Stromal cell of bone marrow (primary cell): ENCODE measurements at regions not wholly inside any gene's neighbourhood (a gene's known extent, or its start where the extent isn't known, plus 50 kb on each side); places are given as distances from the start of the nearest gene placed in this dataset.
"Not testable (repeated sequence)": the region's sequence is repeated elsewhere in the genome, so short reads cannot be mapped to it uniquely, and the experiment has no call there.

Experiments used
- DNase-seq: peaks from one replicate; pipeline ENCODE4 v3.0.0-alpha.2; 2012; ENCODE audit warnings: low read depth

DNA sequence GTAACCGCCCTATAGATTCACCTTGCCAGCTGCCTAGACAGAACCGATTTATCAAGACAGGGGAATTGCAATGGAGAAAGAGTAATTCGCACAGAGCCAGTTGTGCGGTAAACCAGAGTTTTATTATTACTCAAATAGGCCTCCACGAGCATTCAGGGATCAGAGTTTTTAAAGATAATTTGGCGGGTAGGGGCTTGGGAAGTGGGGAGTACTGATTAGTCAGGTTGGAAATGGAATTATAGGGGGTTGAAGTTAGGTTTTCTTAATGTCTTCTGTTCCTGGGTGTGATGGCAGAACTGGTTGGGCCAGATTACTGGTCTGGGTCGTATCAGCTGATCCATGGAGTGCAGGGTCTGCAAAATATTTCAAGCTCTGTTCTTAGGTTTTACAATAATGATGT lies 756.9 kb upstream of the ADGRB3 start:
- not testable (repeated sequence) for DNase-seq

GRCh38 chr6:67877288-67877687 lies 757.8 kb upstream of the ADGRB3 start:
- no peak for DNase-seq

DNA sequence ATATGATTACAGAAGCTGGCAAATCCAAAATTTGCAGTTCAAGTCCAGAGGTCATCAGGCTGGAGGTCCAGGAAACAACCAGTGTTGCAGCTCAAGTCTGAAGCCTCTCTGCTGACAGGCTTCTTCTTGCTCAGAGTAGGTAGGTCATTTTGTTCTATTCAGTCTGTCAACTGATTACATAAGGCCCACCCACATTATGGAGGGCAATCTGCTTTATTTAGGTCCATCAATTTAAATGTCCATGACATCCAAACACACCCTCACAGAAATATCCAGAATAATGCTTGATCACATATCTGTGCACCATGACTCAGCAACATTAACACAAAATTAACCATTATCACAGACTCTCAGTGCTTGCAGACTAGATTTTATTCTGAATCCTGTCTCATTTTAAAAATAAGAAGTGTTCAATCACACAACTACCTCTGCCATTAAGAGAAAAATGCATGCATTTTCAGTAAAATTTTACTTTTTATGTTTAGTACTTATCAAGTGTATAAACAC lies 759.2 kb upstream of the ADGRB3 start:
- no peak for DNase-seq

- DNase-seq, result no peak
Measured at GRCh38 chr6:67870321-67870720, 764.8 kb upstream of the ADGRB3 start.

DNA sequence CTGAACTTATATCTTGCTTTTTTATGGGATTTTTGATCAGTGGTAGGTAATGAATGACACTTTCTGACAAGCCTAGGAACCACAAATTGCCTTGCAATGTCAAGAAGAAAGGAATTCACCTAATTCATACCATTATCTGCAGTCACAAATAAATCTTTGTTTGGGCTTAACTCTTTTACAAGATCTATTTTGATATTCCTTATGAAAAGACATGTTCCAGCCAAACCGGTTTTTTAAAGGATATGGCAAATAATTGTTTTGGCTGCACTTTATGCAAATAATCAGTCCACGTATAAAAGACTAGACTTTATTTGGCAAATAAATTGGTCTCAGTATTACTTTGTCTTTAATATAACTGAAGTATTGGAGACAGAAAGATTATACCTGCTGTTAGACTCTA lies 771.7 kb upstream of the ADGRB3 start:
- no peak for DNase-seq

DNA sequence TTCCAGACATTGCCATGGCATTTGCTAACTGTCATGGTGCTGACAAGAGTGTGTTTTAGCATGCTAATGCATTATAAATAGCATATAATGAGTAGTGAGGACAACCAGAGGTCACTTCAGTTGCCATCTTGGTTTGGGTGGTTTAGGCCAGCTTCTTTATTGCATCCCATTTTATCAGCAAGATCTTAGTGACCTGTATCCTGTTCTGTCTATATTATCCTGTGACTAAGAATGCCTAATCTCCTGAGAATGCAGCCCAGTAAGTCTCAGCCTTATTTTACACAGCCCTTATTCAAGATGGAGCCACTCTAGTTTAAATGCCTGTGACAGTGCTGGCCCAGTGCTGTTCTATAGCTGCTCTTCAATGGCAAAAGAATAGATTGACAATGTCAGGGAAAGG lies 781.0 kb upstream of the ADGRB3 start:
- DNase-seq, result no peak

DNA sequence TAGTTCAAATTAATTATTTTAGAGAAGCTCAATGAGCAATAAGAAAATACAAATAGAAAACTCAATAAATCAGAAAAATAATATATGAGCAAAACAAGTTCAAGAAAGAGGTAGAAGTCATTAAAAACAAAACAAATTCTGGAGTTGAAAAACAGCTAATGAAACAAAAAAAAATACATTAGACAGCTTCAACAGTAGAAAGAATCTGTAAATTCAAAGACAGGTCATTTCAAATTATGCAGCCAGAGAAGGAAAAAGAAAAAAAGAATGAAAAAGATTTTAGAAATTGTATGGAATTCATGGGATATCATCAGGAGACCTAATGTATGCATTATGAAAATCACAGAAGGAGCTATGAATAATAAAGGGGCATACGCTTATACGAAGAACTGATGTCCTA lies 795.3 kb upstream of the ADGRB3 start:
- no peak for DNase-seq

DNA sequence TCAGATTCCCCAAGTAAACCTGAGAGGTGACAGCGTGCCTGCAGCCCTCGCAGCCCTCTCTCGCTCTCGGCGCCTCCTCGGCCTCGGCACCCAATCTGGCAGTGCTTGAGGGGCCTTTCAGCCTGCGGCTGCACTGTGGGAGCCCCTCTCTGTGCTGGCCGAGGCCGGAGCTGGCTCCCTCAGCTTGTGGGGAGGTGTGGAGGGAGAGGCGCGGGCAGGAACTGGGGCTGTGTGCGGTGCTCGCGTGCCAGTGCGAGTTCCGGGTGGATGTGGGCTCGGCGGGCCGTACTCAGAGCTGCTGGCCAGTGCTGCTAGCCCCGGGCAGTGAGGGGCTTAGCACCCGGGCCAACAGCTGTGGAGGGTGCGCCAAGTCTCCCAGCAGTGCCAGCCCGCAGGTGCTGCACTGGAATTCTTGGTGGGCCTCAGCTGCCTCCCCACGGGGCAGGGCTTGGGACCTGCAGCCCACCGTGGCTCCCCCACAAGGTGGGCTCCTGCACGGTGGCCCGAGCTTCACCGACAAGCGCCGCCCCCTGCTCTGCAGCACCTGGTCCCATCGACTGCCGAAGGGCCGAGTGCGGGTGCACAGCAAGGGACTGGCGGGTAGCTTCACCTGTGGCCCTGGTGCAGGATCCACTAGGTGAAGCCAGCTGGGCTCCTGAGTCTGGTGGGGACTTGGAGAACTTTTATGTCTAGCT lies 809.7 kb upstream of the ADGRB3 start:
- no peak for DNase-seq

DNA sequence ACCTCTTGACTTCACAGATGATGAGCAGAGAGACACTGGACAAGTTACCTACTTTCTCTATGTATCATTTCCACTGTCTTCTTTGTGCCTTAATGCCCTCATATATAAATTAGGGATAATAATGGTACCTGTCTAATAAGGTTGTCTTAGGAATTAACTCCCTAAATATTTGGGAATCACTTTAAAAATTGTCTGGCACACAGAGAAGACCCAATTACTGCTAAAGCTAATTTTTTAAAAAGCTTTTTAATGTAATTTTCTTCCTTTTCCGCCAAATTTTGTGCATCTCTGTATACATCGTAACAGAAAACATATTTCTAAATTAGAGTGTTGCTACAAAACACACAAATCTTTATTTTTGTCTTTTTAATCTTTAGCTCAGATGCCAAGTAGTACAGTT lies 816.8 kb upstream of the ADGRB3 start:
- no peak for DNase-seq

DNA sequence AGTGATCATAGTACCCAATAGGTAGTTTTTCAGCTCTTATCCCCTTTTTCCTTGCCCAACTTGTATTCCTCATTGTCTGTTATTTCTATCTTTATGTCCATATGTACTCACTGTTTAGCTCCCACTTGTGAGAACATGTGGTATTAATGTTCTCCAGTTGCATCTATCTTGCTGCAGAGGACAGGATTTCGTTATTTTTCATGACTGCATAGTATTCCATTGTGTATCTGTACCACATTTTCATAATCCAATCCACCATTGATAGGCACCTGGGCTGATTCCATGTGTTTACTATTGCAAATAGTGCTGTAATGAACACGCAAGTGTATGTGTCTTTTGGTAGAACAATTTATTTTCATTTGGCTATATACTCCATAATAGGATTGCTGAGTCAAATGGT lies 819.5 kb upstream of the ADGRB3 start:
- no peak for DNase-seq

DNA sequence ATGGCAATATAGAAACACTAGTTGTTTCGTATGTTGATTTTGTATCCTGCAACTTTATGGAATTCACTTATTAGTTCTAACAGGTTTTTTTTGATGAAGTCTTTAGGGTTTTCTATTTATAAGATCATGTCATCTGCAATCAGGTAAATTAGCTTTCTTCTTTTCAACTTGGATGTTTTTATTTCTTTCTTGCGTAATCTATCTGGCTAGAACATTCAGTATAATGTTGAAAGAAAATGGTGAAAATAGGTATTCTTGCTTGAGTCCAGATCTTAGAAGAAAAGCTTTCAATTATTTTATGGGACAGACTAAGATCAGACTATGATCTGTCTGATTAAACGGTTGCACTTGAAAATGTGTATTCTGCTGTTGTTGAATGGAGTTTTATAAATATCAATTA lies 820.8 kb upstream of the ADGRB3 start:
- no peak for DNase-seq

- no peak for DNase-seq
Measured at GRCh38 chr6:67812693-67813092, 822.4 kb upstream of the ADGRB3 start.

GRCh38 chr6:67812125-67812524 lies 823.0 kb upstream of the ADGRB3 start:
- DNase-seq, result no peak

DNA sequence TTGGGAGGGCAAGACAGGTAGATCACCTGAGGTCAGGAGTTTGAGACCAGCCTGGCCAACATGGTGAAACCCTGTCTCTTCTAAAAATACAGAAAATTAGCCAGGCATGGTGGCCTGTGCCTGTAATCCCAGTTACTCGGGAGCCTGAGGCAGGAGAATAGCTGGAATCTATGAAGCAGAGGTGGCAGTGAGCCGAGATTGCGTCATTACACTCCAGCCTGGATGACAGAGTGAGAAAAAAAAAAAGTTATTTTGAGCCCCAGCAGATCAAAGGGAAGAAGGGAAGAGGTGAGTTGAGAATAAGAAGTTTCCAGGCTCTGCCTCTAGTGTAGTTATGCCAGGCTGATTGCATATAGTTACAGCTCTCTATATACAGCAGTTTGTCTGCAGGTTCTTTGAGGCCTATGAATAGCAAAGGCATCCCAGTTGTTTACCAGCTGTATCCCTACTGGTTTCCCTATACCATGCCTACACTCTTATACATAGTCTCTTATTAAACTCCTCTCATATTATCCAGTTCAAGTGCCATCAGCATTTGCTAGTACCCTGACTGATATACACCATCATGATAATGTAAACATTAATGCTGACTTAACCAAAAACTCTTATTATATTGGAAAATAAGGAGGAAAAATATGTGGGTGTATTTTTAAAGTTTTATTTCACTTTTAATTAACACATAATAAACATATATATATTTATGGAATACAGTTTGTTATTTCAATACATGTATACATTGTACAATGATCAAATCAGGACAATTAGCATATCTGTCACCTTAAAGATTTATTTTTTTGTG lies 823.6 kb upstream of the ADGRB3 start:
- no peak for DNase-seq

- DNase-seq, result not testable (repeated sequence)
Measured at GRCh38 chr6:67804808-67805207, 830.3 kb upstream of the ADGRB3 start.

- no peak for DNase-seq
Measured at GRCh38 chr6:67802771-67803170, 832.3 kb upstream of the ADGRB3 start.

- DNase-seq, result no peak
Measured at GRCh38 chr6:67792996-67793395, 842.1 kb upstream of the ADGRB3 start.

GRCh38 chr6:67790569-67790968 lies 844.5 kb upstream of the ADGRB3 start:
- DNase-seq, result no peak

DNA sequence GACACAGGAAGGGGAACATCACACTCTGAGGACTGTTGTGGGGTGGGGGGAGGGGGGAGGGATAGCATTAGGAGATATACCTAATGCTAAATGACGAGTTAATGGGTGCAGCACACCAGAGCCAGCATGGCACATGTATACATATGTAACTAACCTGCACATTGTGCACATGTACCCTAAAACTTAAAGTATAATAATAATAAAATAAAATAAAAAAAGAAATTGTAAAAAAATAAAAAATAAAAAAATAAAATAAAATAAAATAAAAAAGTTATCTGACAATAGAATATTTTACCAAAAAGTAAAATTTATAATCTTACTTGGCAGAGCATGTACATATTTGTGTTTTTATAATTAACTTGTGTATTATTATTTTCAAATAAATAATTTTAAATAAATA lies 848.0 kb upstream of the ADGRB3 start:
- DNase-seq, result not testable (repeated sequence)

- DNase-seq, result no peak
Measured at GRCh38 chr6:67779876-67780275, 855.2 kb upstream of the ADGRB3 start.

DNA sequence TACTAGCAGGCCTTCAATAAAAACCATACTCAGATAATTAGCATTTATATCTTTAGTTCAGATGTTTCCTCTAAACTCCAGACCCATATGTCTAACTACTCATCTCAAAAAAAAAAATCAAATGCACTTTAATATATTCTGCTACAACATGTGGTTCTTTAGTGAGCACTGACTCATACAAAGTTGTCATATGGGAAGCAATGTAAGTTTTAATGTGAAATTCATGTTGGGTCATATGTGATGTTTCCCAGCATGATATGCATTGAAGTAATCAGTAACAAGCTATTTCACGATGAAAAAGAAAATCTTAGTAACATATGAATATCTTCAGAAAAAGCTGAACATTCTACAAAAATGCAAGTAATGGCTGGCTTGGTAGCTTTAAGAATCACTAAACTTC lies 859.7 kb upstream of the ADGRB3 start:
- no peak for DNase-seq

DNA sequence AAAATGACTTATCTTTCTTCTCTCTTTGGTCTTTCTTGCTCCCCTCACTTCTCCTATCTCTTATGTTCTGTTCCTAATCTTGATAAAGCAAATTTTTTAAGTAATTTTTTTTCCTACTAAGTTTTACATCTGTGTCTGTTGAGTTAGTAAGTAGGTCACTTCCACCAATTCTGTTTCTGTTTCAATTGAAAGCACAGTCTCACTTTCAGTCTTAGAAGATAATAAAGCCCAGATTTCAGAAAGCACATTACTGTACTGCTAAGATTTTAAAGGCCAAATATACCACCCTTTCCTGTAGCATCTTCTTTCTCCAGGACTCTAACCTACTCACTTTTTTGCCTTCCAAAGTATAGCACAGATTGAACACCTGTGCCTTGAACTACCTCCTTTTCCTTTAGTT lies 866.1 kb upstream of the ADGRB3 start:
- no peak for DNase-seq

DNA sequence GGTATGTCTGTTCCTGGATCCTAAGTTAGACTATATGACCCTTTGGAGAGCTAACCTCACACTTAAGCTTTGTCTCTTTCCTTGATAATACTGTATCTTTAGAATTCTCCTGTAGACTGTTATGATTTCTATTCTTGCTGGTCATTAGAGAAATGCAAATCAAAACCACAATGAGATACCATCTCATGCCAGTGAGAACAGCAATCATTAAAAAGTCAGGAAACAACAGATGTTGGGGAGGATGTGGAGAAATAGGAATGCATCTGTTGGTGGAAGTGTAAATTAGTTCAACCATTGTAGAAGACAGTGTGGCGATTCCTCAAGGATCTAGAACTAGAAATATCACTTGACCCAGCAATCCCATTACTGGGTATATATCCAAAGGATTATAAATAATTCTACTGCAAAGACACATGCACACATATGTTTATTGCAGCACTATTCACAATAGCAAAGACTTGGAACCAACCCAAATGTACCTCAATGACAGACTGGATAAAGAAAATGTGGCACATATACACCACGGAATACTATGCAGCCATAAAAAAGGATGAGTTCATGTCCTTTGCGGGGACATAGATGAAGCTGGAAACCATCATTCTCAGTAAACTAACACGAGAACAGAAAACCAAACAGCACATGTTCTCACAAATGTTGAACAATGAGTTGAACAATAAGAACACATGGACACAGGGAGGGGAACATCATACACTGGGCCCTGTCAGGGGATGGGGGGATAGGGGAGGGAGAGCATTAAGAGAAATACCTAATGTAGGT lies 867.8 kb upstream of the ADGRB3 start:
- not testable (repeated sequence) for DNase-seq
